ENCODE measurements at regions not wholly inside any gene's neighbourhood (a gene's known extent, or its start where the extent isn't known, plus 50 kb on each side); places are given as distances from the start of the nearest gene placed in this dataset.

DNA sequence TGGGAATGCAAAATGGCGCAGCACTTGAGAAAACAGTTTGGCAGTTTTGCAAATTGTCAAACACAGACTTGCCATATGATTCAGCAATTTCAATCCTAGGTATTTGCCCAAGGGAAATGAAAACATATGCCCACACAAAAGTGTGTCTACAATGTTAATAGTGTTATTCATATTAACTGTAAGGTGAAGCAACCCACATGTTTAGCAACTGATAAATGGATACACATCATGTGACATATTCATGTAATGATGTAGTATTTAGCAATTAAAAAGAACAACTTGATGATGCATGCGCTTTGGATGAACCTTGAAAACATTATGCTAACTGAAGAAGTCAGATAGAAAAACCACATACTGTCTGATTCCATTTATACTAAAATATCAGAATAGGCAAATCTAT lies 539.0 kb upstream of the PPP2R3A start:
- ATAC-seq (ENCODE audit: low read depth) (no peak), DNase-seq (no peak)
- dilution Hi-C loops (cut with HindIII; ENCODE audit: low sequenced_read_pairs, unreplicated experiment), result no loop called here
- no peak overlapping the region for H3K4ac ChIP-seq (ENCODE audit: low read depth, low read length)
- no peak overlapping the region for H3K4me2 ChIP-seq (ENCODE audit: low read depth, low read length)
- H3K79me1 ChIP-seq (ENCODE audit: low read depth in 1 of 2, low read length in 2 of 2), result no peaks in the 10 kb centered on the region
- H4K5ac ChIP-seq (ENCODE audit: low read depth, low read length), result no peak overlapping the region
- no peak overlapping the region for H2AK9ac ChIP-seq (replicated peaks; ENCODE audit: low read depth, low read length, poor library complexity)
- H2AK5ac ChIP-seq (ENCODE audit: low read depth, low read length), result no peak overlapping the region
- no peak overlapping the region for H2BK5ac ChIP-seq (ENCODE audit: low read depth, low read length, poor library complexity, severe bottlenecking)
- H4K8ac ChIP-seq (ENCODE audit: low read depth in 2 of 2, low read length in 2 of 2), result no peak overlapping the region
- H3K9me3 ChIP-seq (ENCODE audit: control insufficient read depth, insufficient read depth, low read length), result 0 out of 2 replicates have a peak, but pooled peaks cover 3% of the 10 kb centered on the region
- no peaks in the 10 kb centered on the region for H3K4me1 ChIP-seq (ENCODE audit: control insufficient read depth, insufficient read depth, low read length)
- TF ChIP-seq RCOR1 (IDR thresholded peaks at IDR 0.05; ENCODE audit: insufficient replicate concordance, low read length) (no peak), MXI1 (IDR thresholded peaks at IDR 0.05; ENCODE audit: borderline replicate concordance, low read depth, low read length) (no peak), CHD1 (IDR thresholded peaks at IDR 0.05; ENCODE audit: low read depth, low read length) (no peak), POLR2A (IDR thresholded peaks at IDR 0.05; ENCODE audit: low read depth, low read length) (no peak), SMC3 (IDR thresholded peaks at IDR 0.05; ENCODE audit: low read depth, low read length) (no peak), FOS (IDR thresholded peaks at IDR 0.05; ENCODE audit: low read depth, low read length) (no peak), MAFK (IDR thresholded peaks at IDR 0.05; ENCODE audit: low read depth, low read length) (no peak), RAD21 (IDR thresholded peaks at IDR 0.05; ENCODE audit: low read length) (no peak), BHLHE40 (IDR thresholded peaks at IDR 0.05; ENCODE audit: low read depth, low read length) (no peak), NFE2L2 (IDR thresholded peaks at IDR 0.05; ENCODE audit: low read depth, low read length) (no peak), CEBPB (IDR thresholded peaks at IDR 0.05; ENCODE audit: low read depth, low read length) (no peak), RFX5 (IDR thresholded peaks at IDR 0.05; ENCODE audit: low read depth, low read length) (no peak), MAZ (IDR thresholded peaks at IDR 0.05; ENCODE audit: borderline replicate concordance, low read depth, low read length) (no peak)
- TF ChIP-seq, protein P1, sequence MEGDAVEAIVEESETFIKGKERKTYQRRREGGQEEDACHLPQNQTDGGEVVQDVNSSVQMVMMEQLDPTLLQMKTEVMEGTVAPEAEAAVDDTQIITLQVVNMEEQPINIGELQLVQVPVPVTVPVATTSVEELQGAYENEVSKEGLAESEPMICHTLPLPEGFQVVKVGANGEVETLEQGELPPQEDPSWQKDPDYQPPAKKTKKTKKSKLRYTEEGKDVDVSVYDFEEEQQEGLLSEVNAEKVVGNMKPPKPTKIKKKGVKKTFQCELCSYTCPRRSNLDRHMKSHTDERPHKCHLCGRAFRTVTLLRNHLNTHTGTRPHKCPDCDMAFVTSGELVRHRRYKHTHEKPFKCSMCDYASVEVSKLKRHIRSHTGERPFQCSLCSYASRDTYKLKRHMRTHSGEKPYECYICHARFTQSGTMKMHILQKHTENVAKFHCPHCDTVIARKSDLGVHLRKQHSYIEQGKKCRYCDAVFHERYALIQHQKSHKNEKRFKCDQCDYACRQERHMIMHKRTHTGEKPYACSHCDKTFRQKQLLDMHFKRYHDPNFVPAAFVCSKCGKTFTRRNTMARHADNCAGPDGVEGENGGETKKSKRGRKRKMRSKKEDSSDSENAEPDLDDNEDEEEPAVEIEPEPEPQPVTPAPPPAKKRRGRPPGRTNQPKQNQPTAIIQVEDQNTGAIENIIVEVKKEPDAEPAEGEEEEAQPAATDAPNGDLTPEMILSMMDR (conservative IDR thresholded peaks at IDR 0.05; ENCODE audit: low read depth, low read length), result no peak
- TF ChIP-seq, protein P2, sequence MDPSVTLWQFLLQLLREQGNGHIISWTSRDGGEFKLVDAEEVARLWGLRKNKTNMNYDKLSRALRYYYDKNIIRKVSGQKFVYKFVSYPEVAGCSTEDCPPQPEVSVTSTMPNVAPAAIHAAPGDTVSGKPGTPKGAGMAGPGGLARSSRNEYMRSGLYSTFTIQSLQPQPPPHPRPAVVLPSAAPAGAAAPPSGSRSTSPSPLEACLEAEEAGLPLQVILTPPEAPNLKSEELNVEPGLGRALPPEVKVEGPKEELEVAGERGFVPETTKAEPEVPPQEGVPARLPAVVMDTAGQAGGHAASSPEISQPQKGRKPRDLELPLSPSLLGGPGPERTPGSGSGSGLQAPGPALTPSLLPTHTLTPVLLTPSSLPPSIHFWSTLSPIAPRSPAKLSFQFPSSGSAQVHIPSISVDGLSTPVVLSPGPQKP (IDR thresholded peaks at IDR 0.05; ENCODE audit: borderline replicate concordance, low read depth, low read length), result no peak
- TF ChIP-seq, protein P3, sequence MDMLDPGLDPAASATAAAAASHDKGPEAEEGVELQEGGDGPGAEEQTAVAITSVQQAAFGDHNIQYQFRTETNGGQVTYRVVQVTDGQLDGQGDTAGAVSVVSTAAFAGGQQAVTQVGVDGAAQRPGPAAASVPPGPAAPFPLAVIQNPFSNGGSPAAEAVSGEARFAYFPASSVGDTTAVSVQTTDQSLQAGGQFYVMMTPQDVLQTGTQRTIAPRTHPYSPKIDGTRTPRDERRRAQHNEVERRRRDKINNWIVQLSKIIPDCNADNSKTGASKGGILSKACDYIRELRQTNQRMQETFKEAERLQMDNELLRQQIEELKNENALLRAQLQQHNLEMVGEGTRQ (IDR thresholded peaks at IDR 0.05; ENCODE audit: low read depth, low read length), result no peak
- no peak overlapping the region for H3K27ac ChIP-seq (ENCODE audit: insufficient read depth, low read length)
- POLR2A ChIA-PET (ENCODE audit: unreplicated experiment), result no interaction called here
- H2BK120ac ChIP-seq (ENCODE audit: low read depth, low read length), result no peak overlapping the region
- in situ Hi-C loops (cut with MboI; ENCODE audit: low sequenced_read_pairs), result no loop called here
- no peaks in the 10 kb centered on the region for H3K36me3 ChIP-seq (ENCODE audit: control insufficient read depth, insufficient read depth, low read length)
- no peak overlapping the region for H3K9ac ChIP-seq (ENCODE audit: low read depth, low read length)
- intact Hi-C loops (cut with micrococcal nuclease), result no loop called here
- no TSS peak for BruUV-seq (replicated peaks)
- no peaks in the 10 kb centered on the region for H4K20me1 ChIP-seq (ENCODE audit: insufficient read depth, low read length)
- H3K23ac ChIP-seq (ENCODE audit: low read depth, low read length), result no peak overlapping the region
- H2AFZ ChIP-seq (replicated peaks; ENCODE audit: low read length, poor library complexity), result no peak overlapping the region
- CTCF ChIA-PET, result no interaction called here
- H3K27me3 ChIP-seq (ENCODE audit: control insufficient read depth, insufficient read depth, low read length), result no peaks in the 10 kb centered on the region
- no peak overlapping the region for H2BK15ac ChIP-seq (ENCODE audit: low read depth, low read length)
- H3K14ac ChIP-seq (replicated peaks; ENCODE audit: low read depth, low read length), result no peak overlapping the region
- no peak overlapping the region for H3K4me3 ChIP-seq (ENCODE audit: insufficient read depth, low read depth, low read length)
- no peak overlapping the region for H3K56ac ChIP-seq (ENCODE audit: extremely low read depth, insufficient read depth, low read length)
- no CpG with 5 or more reads among the region's 2 CpGs for WGBS, 2 experiments (ENCODE audit: extremely low coverage in 2 of 2, insufficient read length in 1 of 2)
- H3K9me1 ChIP-seq (ENCODE audit: insufficient read depth, low read length), result no peaks in the 10 kb centered on the region
- no peak overlapping the region for H4K91ac ChIP-seq (ENCODE audit: insufficient read depth, low read depth, low read length)
- H2BK20ac ChIP-seq (ENCODE audit: low read depth, low read length), result no peak overlapping the region
- H3K18ac ChIP-seq (ENCODE audit: low read depth, low read length), result no peak overlapping the region
